Activated CD4-positive, alpha-beta T cell treated with anti-CD3 and anti-CD28 coated beads, Interleukin-2, amount 50 U/mL, for 24 hours (primary cell): ENCODE measurements at regions not wholly inside any gene's neighbourhood (a gene's known extent, or its start where the extent isn't known, plus 50 kb on each side); places are given as distances from the start of the nearest gene placed in this dataset.
"Not testable (repeated sequence)": the region's sequence is repeated elsewhere in the genome, so short reads cannot be mapped to it uniquely, and the experiment has no call there.

Experiments used
- DNase-seq, 2 donors: peaks; one replicate each; pipeline ENCODE4 v3.0.0-alpha.2; 2020; ENCODE audit warnings: low read depth in 1 of 2, low spot score in 1 of 2

- peak; percentile 5 to 23 for DNase-seq
These were observed 184.6 kb upstream of the TP53TG3C start for GRCh38 chr16:33009468-33009867.

GRCh38 chr16:33027121-33027520 lies 166.9 kb upstream of the TP53TG3C start:
- DNase-seq = not testable (repeated sequence)

GRCh38 chr16:33027941-33028340 lies 166.1 kb upstream of the TP53TG3C start:
- DNase-seq = not testable (repeated sequence)

- not testable (repeated sequence) for DNase-seq
These were observed 165.2 kb upstream of the TP53TG3C start for GRCh38 chr16:33028707-33029390.

GRCh38 chr16:33048849-33049248 lies 145.2 kb upstream of the TP53TG3C start:
- DNase-seq = not testable (repeated sequence)

- DNase-seq = no peak
These were observed 134.8 kb upstream of the TP53TG3C start for GRCh38 chr16:33059206-33059605.

GRCh38 chr16:33059654-33060421 lies 134.2 kb upstream of the TP53TG3C start:
- DNase-seq = not testable (repeated sequence)

GRCh38 chr16:33062763-33063162 lies 131.3 kb upstream of the TP53TG3C start:
- not testable (repeated sequence) for DNase-seq

- not testable (repeated sequence) for DNase-seq
These were observed 130.5 kb upstream of the TP53TG3C start for GRCh38 chr16:33063365-33064170.

GRCh38 chr16:33064454-33065073 lies 129.5 kb upstream of the TP53TG3C start:
- not testable (repeated sequence) for DNase-seq
